ENCODE measurements at regions not wholly inside any gene's neighbourhood (a gene's known extent, or its start where the extent isn't known, plus 50 kb on each side); places are given as distances from the start of the nearest gene placed in this dataset.

DNA sequence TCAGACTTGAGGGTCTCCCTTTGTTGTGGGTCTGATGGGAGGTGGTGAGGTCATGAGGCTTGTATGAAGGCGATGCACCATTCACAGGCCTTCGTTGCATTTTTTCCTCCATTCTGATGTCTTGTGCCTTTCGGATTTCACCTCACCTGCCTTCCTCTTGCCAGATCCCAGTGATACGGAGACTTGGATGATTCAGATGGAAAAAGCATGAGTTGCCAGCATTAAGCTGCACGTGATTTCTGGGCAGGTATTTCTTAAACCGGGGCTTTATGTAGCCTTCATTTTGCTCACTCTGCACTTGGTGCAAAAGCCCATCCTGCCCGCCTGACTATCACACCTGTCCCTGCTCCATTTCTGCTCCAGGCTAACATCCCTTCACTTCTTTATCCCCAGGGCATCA, 216.7 kb downstream of the SNX19 start:
- peaks cover 14% of the 10 kb centered on the region for H3K27me3 Mint-ChIP-seq
- H3K4me1 Mint-ChIP-seq, result no peaks in the 10 kb centered on the region
- H3K36me3 Mint-ChIP-seq (ENCODE audit: low read depth), result no peaks in the 10 kb centered on the region
- H3K9me3 ChIP-seq (ENCODE audit: control insufficient read depth, low read length, poor library complexity, severe bottlenecking), result no peaks in the 10 kb centered on the region
- no peak overlapping the region for H3K4me3 Mint-ChIP-seq
- no peak for DNase-seq
- H3K27ac Mint-ChIP-seq, result no peak overlapping the region
- no peak for ATAC-seq

DNA sequence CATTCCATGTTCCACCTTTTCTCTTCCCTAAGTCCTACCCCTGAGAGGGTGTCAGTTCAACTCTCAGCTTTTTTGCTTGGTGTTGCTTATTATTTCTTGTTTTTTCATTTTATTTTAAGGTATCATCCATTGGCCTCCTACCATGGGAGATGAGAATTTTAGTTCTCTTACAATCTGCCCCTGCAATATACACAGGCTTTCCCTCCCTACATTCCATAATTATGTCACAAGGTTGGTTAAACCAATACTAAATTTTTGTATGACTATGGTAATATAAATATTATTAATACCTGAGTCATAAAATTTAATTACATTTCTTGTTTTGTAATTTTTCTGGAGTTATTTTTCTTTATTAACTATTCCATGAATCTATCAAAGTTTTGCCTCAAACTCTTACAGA, 216.2 kb downstream of the SNX19 start:
- no peak for ATAC-seq
- Mint-ChIP-seq H3K36me3 (ENCODE audit: low read depth) (no peaks in the 10 kb centered on the region), H3K27me3 (peaks cover 14% of the 10 kb centered on the region)

DNA sequence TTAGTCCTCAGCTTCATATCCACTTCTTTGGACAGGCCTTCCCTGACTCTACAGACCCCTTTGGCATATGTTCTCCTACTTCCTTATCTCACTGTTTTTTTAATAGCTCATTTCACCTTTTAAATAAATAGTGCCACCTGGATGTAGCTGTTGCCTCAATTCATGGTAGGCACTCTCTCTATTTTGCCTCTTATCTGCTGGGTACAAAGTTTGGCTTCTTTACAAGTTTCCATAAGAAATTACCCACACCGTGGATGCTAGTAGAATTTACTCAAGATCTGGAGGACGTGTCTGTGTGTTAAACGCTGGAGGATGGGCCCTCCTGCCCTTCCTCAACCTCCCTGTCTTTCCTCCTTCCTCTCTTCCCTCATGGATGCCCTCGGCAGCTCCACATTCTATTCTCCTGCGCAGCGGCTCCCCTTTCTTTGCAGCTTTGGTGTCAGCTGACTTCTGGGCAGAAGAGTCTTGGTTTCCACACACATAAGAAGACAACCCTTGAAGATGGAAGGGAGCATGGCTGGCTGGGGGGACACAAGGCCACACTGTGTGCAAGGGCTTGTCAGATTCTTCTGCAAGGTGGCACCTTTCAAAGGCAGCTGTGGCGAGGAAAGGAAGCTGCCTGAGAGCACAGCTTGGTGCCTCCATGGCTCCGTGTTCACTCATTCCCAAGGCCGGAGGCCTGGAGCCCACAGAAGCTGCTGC, 212.6 kb downstream of the SNX19 start:
- DNase-seq, result no peak
- no peak overlapping the region for H3K27ac Mint-ChIP-seq
- no peak overlapping the region for H3K4me3 Mint-ChIP-seq
- no peaks in the 10 kb centered on the region for H3K4me1 Mint-ChIP-seq
- no peaks in the 10 kb centered on the region for H3K36me3 Mint-ChIP-seq (ENCODE audit: low read depth)
- peaks cover 16% of the 10 kb centered on the region for H3K27me3 Mint-ChIP-seq
- no peak for ATAC-seq
- no peaks in the 10 kb centered on the region for H3K9me3 ChIP-seq (ENCODE audit: control insufficient read depth, low read length, poor library complexity, severe bottlenecking)

More for the DNA sequence above, 216.2 kb downstream of the SNX19 start:
- no peak overlapping the region for H3K27ac Mint-ChIP-seq
- DNase-seq, result no peak
- H3K4me1 Mint-ChIP-seq, result no peaks in the 10 kb centered on the region
- H3K9me3 ChIP-seq (ENCODE audit: control insufficient read depth, low read length, poor library complexity, severe bottlenecking), result no peaks in the 10 kb centered on the region
- H3K4me3 Mint-ChIP-seq, result no peak overlapping the region

DNA sequence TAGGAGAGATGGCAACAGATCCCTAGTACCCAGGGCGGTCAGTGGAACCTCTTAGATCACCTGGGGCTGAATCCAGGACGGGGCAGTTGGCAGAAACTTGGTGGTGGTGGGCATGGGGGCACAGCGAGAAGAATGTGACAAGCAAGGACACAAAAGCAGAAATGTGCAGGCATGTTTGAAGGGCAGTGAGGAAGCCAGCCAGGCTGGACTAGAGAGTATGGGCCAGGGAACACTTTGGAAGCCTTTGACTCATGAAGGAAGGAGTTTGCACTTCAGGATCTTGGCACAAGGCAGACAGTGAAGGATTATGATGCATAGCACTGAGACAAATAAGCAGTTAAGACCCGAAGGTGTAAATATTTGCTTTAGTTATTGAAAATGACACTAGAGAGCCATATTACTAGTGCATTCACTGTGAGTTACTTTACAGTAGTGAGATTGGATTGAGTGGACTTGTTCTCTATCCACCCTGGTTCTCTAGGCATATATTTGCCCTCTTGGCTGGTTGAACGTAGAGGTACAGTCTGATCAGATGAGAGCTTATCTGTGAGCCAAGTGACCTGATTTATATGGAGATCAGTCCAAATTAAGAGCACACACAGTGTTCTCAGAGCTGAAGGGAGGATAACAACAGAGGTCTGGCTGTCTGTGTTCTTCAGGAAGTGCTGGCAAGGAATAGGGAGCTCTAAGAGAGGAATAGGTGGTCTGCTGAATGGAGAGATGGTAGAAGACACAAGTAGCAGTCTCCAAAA, 210.4 kb downstream of the SNX19 start:
- peaks cover 16% of the 10 kb centered on the region for H3K27me3 Mint-ChIP-seq

DNA sequence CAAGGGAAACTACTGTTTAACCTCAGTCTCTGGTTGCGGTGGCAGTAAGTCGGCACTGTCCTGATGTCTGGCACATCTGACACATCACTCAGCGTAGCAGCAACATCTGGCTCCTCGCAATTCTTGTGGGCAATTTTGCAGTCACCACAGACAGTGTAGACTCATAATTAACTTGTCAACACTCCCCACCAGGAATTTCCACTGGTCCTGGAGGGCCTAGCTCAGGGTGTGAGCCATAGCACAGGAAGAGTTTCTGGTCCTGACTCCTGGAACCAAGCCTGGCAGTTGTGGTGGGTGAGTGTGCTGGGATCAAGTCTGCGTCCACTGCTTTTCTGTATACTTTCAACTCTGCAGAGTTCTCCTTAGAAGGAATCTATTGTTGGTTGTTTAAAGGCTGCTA, 209.7 kb downstream of the SNX19 start:
- ATAC-seq (no peak), DNase-seq (no peak)
- Mint-ChIP-seq H3K4me3 (no peak overlapping the region), H3K4me1 (no peaks in the 10 kb centered on the region), H3K27me3 (peaks cover 16% of the 10 kb centered on the region), H3K36me3 (ENCODE audit: low read depth) (no peaks in the 10 kb centered on the region), H3K27ac (no peak overlapping the region)
- no peaks in the 10 kb centered on the region for H3K9me3 ChIP-seq (ENCODE audit: control insufficient read depth, low read length, poor library complexity, severe bottlenecking)

More for the DNA sequence above, 210.4 kb downstream of the SNX19 start:
- Mint-ChIP-seq H3K36me3 (ENCODE audit: low read depth) (no peaks in the 10 kb centered on the region), H3K27ac (no peak overlapping the region), H3K4me1 (no peaks in the 10 kb centered on the region), H3K4me3 (no peak overlapping the region)
- no peak for ATAC-seq
- no peaks in the 10 kb centered on the region for H3K9me3 ChIP-seq (ENCODE audit: control insufficient read depth, low read length, poor library complexity, severe bottlenecking)
- DNase-seq, result no peak

DNA sequence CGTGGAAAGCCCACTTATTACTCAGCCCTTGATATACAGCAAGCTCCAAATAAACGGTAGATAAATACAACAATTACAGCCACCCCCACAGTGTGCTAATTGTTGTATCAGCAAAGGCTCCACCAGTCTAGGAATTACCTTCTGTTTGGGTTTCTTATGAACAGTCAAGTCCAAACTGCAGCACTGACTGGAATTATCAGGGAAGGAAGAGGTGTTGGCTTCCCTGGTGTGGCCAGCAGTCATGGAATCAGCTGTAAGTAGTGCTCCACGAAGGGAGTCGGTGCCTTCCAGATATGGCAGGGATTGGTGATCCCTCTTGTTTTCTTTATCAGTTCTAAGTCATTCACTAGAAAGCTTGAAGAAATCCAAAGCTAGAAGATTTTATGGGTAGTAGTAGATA, 209.1 kb downstream of the SNX19 start:
- ATAC-seq (no peak), DNase-seq (no peak)
- Mint-ChIP-seq H3K4me1 (no peaks in the 10 kb centered on the region), H3K36me3 (ENCODE audit: low read depth) (no peaks in the 10 kb centered on the region), H3K27ac (no peak overlapping the region), H3K27me3 (peaks cover 16% of the 10 kb centered on the region), H3K4me3 (no peak overlapping the region)
- no peaks in the 10 kb centered on the region for H3K9me3 ChIP-seq (ENCODE audit: control insufficient read depth, low read length, poor library complexity, severe bottlenecking)

DNA sequence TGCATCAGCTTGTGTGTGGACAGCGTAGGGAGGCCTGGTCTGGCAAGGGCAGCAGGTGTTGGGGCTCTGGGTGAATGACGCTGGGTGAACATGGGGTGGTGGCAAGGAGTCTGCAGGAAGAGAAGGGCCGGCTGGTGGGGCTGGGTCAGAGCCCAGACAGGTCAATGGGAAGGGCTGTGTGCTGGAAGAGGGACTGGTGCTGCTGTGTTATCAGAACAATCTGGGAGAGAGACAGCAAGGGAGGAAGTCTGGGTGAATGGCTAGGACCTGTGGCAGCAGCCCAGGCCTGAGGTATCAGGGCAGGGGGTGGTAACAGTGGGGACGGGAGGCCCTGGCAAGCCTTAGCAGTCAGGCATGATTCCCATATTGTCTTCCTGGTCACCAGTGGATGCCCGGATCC, 206.7 kb downstream of the SNX19 start:
- H3K9me3 ChIP-seq (ENCODE audit: control insufficient read depth, low read length, poor library complexity, severe bottlenecking), result no peaks in the 10 kb centered on the region
- H3K27ac Mint-ChIP-seq, result no peak overlapping the region
- DNase-seq, result no peak
- peaks cover 15% of the 10 kb centered on the region for H3K27me3 Mint-ChIP-seq
- no peaks in the 10 kb centered on the region for H3K4me1 Mint-ChIP-seq
- no peak overlapping the region for H3K4me3 Mint-ChIP-seq
- ATAC-seq, result no peak
- no peaks in the 10 kb centered on the region for H3K36me3 Mint-ChIP-seq (ENCODE audit: low read depth)

DNA sequence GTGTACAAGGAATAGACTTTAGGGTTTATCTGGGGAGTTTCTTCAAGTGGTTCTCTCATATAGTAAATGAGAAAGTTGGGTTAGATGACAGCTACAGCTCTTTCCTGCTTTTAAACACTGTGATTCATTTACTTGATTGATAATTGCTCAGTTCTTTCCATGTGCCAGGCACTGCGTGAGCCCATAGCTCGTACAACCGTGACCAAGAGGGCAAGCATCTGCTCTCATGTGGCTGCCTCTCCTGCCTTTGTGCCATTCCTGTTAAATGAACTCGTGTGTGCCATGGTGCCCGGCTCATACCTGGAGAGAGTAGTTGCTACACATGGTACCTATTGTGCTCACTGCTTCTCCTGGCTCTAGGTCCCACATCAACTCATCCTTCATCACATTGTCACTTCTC, 206.3 kb downstream of the SNX19 start:
- no peak for DNase-seq
- Mint-ChIP-seq H3K36me3 (ENCODE audit: low read depth) (no peaks in the 10 kb centered on the region), H3K27me3 (peaks cover 19% of the 10 kb centered on the region), H3K4me1 (no peaks in the 10 kb centered on the region), H3K4me3 (no peak overlapping the region), H3K27ac (no peak overlapping the region)
- H3K9me3 ChIP-seq (ENCODE audit: control insufficient read depth, low read length, poor library complexity, severe bottlenecking), result no peaks in the 10 kb centered on the region
- ATAC-seq, result no peak

DNA sequence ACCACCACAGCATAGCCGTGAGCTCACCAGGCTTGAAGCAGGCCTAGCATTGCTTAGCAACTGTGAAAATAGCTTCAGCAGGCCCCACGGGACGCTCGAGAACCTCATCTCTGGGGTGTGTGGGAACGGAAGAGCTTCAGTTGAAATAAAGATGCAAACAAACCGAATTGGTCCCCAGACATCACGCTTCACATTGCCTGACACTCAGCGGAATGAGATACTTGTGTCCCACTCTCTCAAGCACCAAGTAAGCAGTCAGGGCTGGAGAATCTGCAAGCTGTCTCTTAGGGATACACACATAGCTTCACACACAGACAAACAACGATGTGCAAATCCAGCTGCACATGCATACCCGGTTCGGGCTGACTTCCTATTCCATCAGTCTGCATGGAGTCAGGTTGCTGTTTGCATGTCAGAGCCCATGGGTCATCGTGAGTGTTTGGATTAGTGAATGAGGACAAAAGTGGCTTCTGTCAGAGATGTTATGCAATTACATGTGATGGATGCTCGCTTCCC, 205.7 kb downstream of the SNX19 start:
- Mint-ChIP-seq H3K27ac (no peak overlapping the region), H3K36me3 (ENCODE audit: low read depth) (no peaks in the 10 kb centered on the region), H3K4me1 (no peaks in the 10 kb centered on the region), H3K4me3 (no peak overlapping the region), H3K27me3 (peaks cover 19% of the 10 kb centered on the region)
- DNase-seq, result no peak
- no peaks in the 10 kb centered on the region for H3K9me3 ChIP-seq (ENCODE audit: control insufficient read depth, low read length, poor library complexity, severe bottlenecking)
- no peak for ATAC-seq

DNA sequence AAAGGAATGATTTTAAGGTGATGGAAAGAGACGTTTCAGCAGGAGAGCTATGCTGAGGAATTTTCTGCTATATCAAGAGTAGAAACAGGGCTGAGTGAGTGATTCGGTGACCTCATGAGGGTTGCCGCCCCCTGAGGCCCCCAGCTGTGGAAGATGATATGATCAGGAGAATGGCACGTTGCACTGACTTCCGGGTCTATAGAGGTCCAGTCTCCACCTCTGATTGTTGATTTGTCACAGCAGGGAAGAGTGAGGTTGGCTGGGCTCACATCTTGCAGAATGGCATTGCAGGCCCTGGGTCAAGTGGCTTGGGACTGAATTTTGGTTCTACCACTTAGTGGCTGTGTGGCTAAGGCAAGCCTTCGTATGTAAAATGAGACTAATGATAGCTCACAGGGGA, 205.1 kb downstream of the SNX19 start:
- H3K9me3 ChIP-seq (ENCODE audit: control insufficient read depth, low read length, poor library complexity, severe bottlenecking), result no peaks in the 10 kb centered on the region
- Mint-ChIP-seq H3K36me3 (ENCODE audit: low read depth) (no peaks in the 10 kb centered on the region), H3K27ac (no peak overlapping the region), H3K4me1 (no peaks in the 10 kb centered on the region), H3K4me3 (no peak overlapping the region), H3K27me3 (peaks cover 15% of the 10 kb centered on the region)
- DNase-seq, result no peak
- ATAC-seq, result no peak

DNA sequence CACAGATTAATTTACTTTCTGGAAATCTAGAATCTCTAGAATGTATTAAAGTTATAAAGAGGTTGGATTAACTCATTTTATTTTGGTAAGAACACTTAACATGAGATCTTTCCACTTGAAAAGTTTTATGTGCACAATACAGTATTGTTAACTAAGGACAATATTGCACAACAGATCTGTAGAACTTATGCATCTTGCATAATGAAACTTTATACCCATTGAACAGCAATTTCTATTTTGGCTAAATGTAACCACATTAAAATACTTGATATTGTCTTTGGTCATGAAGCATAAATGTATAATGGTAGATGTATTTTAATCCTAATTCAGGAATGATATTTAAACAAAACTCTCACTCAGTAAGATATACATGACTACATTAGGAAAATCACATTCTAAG, 203.8 kb downstream of the SNX19 start:
- DNase-seq (no peak), ATAC-seq (no peak)
- Mint-ChIP-seq H3K27me3 (peaks cover 24% of the 10 kb centered on the region), H3K36me3 (ENCODE audit: low read depth) (no peaks in the 10 kb centered on the region), H3K4me3 (no peak overlapping the region), H3K4me1 (no peaks in the 10 kb centered on the region), H3K27ac (no peak overlapping the region)
- H3K9me3 ChIP-seq (ENCODE audit: control insufficient read depth, low read length, poor library complexity, severe bottlenecking), result no peaks in the 10 kb centered on the region

DNA sequence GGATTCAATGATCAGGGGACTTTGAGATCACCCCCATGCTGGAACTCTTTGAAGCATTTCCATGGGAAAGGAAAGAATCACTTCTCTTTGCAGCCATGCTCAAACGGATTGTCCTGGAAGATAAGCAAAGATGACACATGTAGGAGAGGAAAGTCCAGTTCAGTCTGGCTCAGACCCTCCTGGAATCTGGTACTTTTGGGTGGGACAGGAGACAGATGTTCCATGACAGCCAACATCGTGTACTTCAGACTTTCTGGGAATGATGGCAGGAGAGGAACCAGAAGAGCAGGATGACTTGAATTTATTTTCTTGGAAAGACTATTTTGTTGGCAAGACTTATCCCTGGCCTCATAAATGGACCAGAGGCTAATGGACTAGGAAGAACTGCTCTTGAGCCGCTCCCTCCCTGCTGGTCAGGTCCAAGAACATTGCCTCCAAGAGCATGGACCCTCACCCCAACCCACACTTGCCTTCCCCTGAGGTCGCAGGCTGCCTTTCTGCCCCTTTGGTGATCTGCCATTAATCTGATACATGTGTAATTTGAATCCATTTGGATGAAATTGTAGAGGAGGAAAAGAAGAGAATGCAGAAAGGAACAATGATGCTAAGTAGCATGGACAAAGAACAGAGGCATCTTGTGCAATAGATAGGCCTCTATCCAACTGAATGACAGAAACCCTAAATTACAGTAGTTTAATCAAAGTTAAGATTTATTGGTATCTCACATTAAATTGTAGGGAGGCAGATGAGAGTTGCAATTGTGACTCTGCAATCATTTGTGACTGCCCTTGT, 201.0 kb downstream of the SNX19 start:
- H3K27ac Mint-ChIP-seq, result no peak overlapping the region
- ATAC-seq (no peak), DNase-seq (no peak)
- H3K36me3 Mint-ChIP-seq (ENCODE audit: low read depth), result no peaks in the 10 kb centered on the region
- peaks cover 30% of the 10 kb centered on the region for H3K27me3 Mint-ChIP-seq
- H3K4me3 Mint-ChIP-seq, result no peak overlapping the region
- no peaks in the 10 kb centered on the region for H3K9me3 ChIP-seq (ENCODE audit: control insufficient read depth, low read length, poor library complexity, severe bottlenecking)
- H3K4me1 Mint-ChIP-seq, result no peaks in the 10 kb centered on the region

DNA sequence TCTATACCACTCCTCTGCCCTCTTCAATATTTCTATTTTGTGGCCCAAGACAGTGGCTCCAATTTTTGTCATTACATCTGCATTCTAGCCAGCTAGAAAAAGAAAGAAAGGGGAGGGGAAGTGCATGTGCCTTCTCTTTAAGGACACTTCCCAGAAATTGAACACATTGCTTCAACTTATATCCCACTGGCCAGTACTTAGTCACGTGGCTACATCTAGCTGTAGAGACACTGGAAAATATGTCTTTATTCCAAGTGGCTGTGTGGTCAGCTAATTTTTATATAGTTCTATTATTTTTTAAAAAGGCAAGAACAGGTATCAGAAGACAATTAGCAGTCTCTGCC, 200.4 kb downstream of the SNX19 start:
- ATAC-seq (no peak), DNase-seq (no peak)

More for the DNA sequence above, 200.4 kb downstream of the SNX19 start:
- no peaks in the 10 kb centered on the region for H3K9me3 ChIP-seq (ENCODE audit: control insufficient read depth, low read length, poor library complexity, severe bottlenecking)
- Mint-ChIP-seq H3K4me1 (no peaks in the 10 kb centered on the region), H3K27me3 (peaks cover 30% of the 10 kb centered on the region), H3K27ac (no peak overlapping the region), H3K4me3 (no peak overlapping the region), H3K36me3 (ENCODE audit: low read depth) (no peaks in the 10 kb centered on the region)

All from T-helper 17 cell (primary cell).